Adrenal gland (tissue), 9 donors: ENCODE measurements at regions not wholly inside any gene's neighbourhood (a gene's known extent, or its start where the extent isn't known, plus 50 kb on each side); places are given as distances from the start of the nearest gene placed in this dataset.

Experiments
- DNase-seq, 7 donors: peaks; one replicate each; pipeline ENCODE4 v3.0.0-alpha.2; 2019 to 2020
- H3K27ac ChIP-seq, 5 donors: fragments of 200-600 bp; sonication (generic) in 4 of 5; 1 replicate in 3 of 5; 2 replicates in 2 of 5; pipeline versions ENCODE4 v1.5.1 to v1.8.0; 2016 to 2020; ENCODE audit warnings: mild to moderate bottlenecking in 1 of 5
- H3K27me3 ChIP-seq: fragments of 200-600 bp; 2 replicates; pipeline ENCODE4 v1.8.0; 2021
- H3K36me3 ChIP-seq, 2 donors: fragments of 200-600 bp; replicated peaks in 1 of 2; 1 replicate in 1 of 2; 2 replicates in 1 of 2; pipeline versions ENCODE4 v1.5.1 to v1.8.0; 2018 to 2022
- H3K4me1 ChIP-seq, 2 donors: fragments of 200-600 bp; replicated peaks in 1 of 2; 1 replicate in 1 of 2; 2 replicates in 1 of 2; pipeline versions ENCODE4 v1.5.1 to v1.8.0; 2018 to 2021
- H3K4me3 ChIP-seq, 4 donors: fragments of 200-600 bp; sonication (generic) in 3 of 4; one replicate each; pipeline ENCODE4 v1.5.1; 2016 to 2018
- H3K9me3 ChIP-seq, 3 donors: fragments of 200-600 bp; sonication (generic) in 1 of 3; replicated peaks in 1 of 3; 1 replicate in 2 of 3; 2 replicates in 1 of 3; pipeline versions ENCODE4 v1.5.1 to v1.8.0; 2016 to 2021
- POLR2A ChIP-seq, 2 donors: fragments of 450-650 bp; IDR thresholded peaks; one replicate each; pipeline ENCODE4 v1.6.1; 2017; ENCODE audit warnings: antibody characterized with exemption in 2 of 2, mild to moderate bottlenecking in 2 of 2, moderate library complexity in 1 of 2
- WGBS, 4 donors: extraction: QIAGEN DNeasy Blood & Tissue Kit in 2 of 4; methylation state at CpG; one replicate each; pipeline versions ENCODE4 v1.1.5 to v1.1.7; 2013 to 2017; 5-methylcytosine and 5-hydroxymethylcytosine counted together
- intact Hi-C, 2 donors: fragments of 100-400 bp; cut with DNase I; formaldehyde crosslinking; loops; one replicate each; pipeline versions ENCODE4 v1.14.1 to v1.15.0; 2022 to 2023
- TF ChIP-seq, protein P1 (sequence below), 6 experiments: fragments of 450-650 bp in 4 of 6; fragments of 200-600 bp in 2 of 6; sonication (generic) in 1 of 6; IDR thresholded peaks; 1 replicate in 5 of 6; 2 replicates in 1 of 6; pipeline versions ENCODE4 v1.5.1 to v1.8.0; 2016 to 2021; ENCODE audit warnings: antibody characterized with exemption in 6 of 6, mild to moderate bottlenecking in 2 of 6, moderate library complexity in 1 of 6
- donor health status: healthy with polysubstance abuse.
- donor health status: Bipolar disorder and iron deficiency.
- donor health status: DM: yes; HTN: yes; CAD: no.
- donor health status: DM: no; HTN: no; CAD: no.
- donor health status: DM: no; HTN: no; CAD: no.

DNA sequence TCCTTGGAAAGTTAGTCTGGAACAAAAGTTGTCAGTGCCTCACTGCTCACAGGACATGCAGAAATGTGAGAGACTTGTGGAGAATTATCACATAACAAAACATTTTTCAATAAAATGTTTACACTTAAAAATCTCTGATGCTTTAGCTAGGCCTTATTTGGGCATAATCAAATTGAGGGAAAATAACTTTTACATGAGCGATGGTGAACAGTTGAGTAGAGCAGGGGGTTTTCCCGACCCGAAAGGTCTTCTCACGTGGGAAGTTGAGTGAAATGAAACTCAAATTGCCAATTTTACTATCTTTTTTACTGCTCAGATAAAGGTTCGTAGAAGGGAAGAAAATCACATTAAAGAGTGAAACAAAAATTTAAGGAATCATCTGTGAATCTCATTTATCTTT lies 465.6 kb downstream of the MTX2 start:
- WGBS, 4 donors = 79 to 93% (median 88%) methylated on average over 5 of the region's 5 CpGs
- H3K27me3 ChIP-seq = no peaks in the 10 kb centered on the region
- no peaks in the 10 kb centered on the region for H3K9me3 ChIP-seq
- peaks cover 6 to 7% of the 10 kb centered on the region in 2 donors for H3K4me1 ChIP-seq
- intact Hi-C loops = no loop called here
- H3K36me3 ChIP-seq = no peaks in the 10 kb centered on the region
- no peak overlapping the region for H3K27ac ChIP-seq
- no peak for DNase-seq
- no peak overlapping the region for H3K4me3 ChIP-seq
- TF ChIP-seq, protein P1, sequence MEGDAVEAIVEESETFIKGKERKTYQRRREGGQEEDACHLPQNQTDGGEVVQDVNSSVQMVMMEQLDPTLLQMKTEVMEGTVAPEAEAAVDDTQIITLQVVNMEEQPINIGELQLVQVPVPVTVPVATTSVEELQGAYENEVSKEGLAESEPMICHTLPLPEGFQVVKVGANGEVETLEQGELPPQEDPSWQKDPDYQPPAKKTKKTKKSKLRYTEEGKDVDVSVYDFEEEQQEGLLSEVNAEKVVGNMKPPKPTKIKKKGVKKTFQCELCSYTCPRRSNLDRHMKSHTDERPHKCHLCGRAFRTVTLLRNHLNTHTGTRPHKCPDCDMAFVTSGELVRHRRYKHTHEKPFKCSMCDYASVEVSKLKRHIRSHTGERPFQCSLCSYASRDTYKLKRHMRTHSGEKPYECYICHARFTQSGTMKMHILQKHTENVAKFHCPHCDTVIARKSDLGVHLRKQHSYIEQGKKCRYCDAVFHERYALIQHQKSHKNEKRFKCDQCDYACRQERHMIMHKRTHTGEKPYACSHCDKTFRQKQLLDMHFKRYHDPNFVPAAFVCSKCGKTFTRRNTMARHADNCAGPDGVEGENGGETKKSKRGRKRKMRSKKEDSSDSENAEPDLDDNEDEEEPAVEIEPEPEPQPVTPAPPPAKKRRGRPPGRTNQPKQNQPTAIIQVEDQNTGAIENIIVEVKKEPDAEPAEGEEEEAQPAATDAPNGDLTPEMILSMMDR (IDR thresholded peaks at IDR 0.05) = no peak
- no peak for TF ChIP-seq POLR2A (IDR thresholded peaks at IDR 0.05)

DNA sequence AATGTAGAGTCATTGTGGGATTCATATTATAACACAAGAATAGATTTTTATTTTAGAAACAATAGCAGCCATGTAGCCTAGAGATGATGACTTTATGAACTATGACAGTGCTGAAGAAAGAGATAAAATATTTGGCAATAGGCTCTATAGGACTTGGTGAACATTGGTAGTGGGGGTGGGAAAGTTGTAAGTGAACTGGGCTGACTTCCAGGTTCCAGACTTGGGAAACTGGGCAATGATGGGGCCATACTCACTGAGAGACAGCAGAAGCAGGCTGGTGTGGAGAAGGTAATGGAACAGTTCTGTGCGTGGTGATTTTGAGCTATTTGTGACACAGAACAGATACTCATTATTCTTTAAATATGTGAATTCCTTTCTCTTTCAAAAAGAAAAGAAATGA lies 470.3 kb upstream of the HNRNPA3 start:
- no peaks in the 10 kb centered on the region for H3K4me1 ChIP-seq
- WGBS, 4 donors = 78 to 96% (median 90%) methylated on average over 1 of the region's 1 CpG
- intact Hi-C loops = no loop called here
- no peak for TF ChIP-seq POLR2A (IDR thresholded peaks at IDR 0.05)
- TF ChIP-seq, protein P1 (IDR thresholded peaks at IDR 0.05) = no peak
- no peaks in the 10 kb centered on the region for H3K27me3 ChIP-seq
- no peak overlapping the region for H3K4me3 ChIP-seq
- H3K9me3 ChIP-seq = no peaks in the 10 kb centered on the region
- H3K27ac ChIP-seq = no peak overlapping the region
- DNase-seq = peak in 1 of 7 donors; percentile 4
- no peaks in the 10 kb centered on the region for H3K36me3 ChIP-seq

DNA sequence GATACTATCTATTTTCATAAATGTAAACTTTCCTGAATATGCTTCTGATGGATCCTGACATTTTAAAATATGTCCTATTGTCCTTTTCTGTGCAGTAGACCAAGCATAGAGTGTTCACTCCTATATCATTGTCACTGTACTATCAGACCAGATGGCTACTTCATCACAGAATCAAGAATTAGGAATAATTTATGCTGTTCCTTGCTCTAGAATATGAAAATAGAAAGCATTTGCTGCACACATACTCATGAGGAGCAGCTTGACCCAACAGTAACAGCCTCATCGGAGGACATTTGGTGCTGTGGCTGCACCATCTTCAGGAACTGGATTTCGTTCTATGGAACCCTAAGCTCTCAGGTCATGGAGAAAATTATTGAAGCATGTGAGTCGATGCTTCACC lies 468.9 kb upstream of the HNRNPA3 start:
- 74 to 88% (median 82%) methylated on average over 3 of the region's 3 CpGs for whole genome bisulfite sequencing, 4 donors
- H3K4me3 ChIP-seq = no peak overlapping the region

DNA sequence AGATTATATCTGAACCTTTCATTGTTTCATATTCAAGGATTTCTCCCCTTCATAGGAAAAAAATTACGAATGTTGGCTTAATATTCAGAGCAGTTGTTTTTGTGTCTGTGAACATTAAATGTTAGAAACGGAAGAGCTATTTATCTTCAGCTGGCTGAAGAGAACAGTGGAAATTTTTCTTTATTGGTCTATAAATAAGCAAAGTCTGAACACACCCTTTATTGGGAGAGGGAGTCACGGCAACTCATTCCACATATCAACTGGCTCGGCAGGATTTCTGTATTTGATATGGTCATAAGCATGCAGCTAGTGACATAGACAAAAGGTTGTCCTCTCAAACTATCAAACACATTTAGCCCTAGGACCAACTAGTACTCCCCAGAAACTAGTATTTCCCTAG lies 468.4 kb upstream of the HNRNPA3 start:
- H3K9me3 ChIP-seq = no peaks in the 10 kb centered on the region
- TF ChIP-seq POLR2A (IDR thresholded peaks at IDR 0.05) = no peak
- TF ChIP-seq, protein P1 (IDR thresholded peaks at IDR 0.05) = no peak
- no peaks in the 10 kb centered on the region for H3K27me3 ChIP-seq
- H3K4me1 ChIP-seq = peaks cover 0 to 5% of the 10 kb centered on the region in 2 donors
- H3K36me3 ChIP-seq = no peaks in the 10 kb centered on the region
- intact Hi-C loops = no loop called here
- H3K4me3 ChIP-seq = no peak overlapping the region
- WGBS, 4 donors = 35 to 57% (median 53%) methylated on average over 4 of the region's 4 CpGs
- no peak for DNase-seq
- H3K27ac ChIP-seq = peak overlapping the region in 1 of 5 donors; percentile 13

More for the DNA sequence above, 468.9 kb upstream of the HNRNPA3 start:
- H3K36me3 ChIP-seq = no peaks in the 10 kb centered on the region
- no peaks in the 10 kb centered on the region for H3K9me3 ChIP-seq
- H3K27ac ChIP-seq = peak overlapping the region in 1 of 5 donors; percentile 13
- DNase-seq = no peak
- TF ChIP-seq POLR2A (IDR thresholded peaks at IDR 0.05) = no peak
- TF ChIP-seq, protein P1 (IDR thresholded peaks at IDR 0.05) = no peak
- intact Hi-C loops = no loop called here
- no peaks in the 10 kb centered on the region for H3K27me3 ChIP-seq
- H3K4me1 ChIP-seq = peaks cover 0 to 5% of the 10 kb centered on the region in 2 donors
